Caki2 (cell line): ENCODE measurements at regions not wholly inside any gene's neighbourhood (a gene's known extent, or its start where the extent isn't known, plus 50 kb on each side); places are given as distances from the start of the nearest gene placed in this dataset.
A peak's percentile ranks its signal among the peaks of the same experiment; 100 is the strongest.

Source experiments
- DNase-seq: peaks from one replicate; pipeline ENCODE4 v3.0.0-alpha.2; 2015; ENCODE audit warnings: low read depth
- in situ Hi-C: cut with HindIII; loops from 2 replicates; pipeline ENCODE4 v1.10.0; 2016; ENCODE audit warnings: low sequenced_read_pairs, low pct_unique_long_range_greater_than_20kb, mixed read lengths

GRCh38 chr15:62933386-62933785, 109.2 kb upstream of the TPM1 start:
- no peak for DNase-seq
- in situ Hi-C loops = no loop called here

- in situ Hi-C loops = no loop called here
- no peak for DNase-seq
Observed at GRCh38 chr15:62934236-62934971, 108.1 kb upstream of the TPM1 start.

- no peak for DNase-seq
- in situ Hi-C loops = no loop called here
Observed at GRCh38 chr15:62935300-62936081, 107.1 kb upstream of the TPM1 start.

GRCh38 chr15:62938825-62939224, 103.7 kb upstream of the TPM1 start:
- DNase-seq = no peak
- in situ Hi-C loops = no loop called here

GRCh38 chr15:62940093-62940754, 102.3 kb upstream of the TPM1 start:
- no peak for DNase-seq
- in situ Hi-C loops = no loop called here

- in situ Hi-C loops = no loop called here
- peak; percentile 66 for DNase-seq
Observed at GRCh38 chr15:62940755-62941361, 101.7 kb upstream of the TPM1 start.

- in situ Hi-C loops = no loop called here
- no peak for DNase-seq
Observed at GRCh38 chr15:62941699-62942098, 100.8 kb upstream of the TPM1 start.

GRCh38 chr15:62942428-62942827, 100.1 kb upstream of the TPM1 start:
- DNase-seq = no peak
- in situ Hi-C loops = no loop called here

- in situ Hi-C loops = no loop called here
- no peak for DNase-seq
Observed at GRCh38 chr15:62945063-62945462, 97.5 kb upstream of the TPM1 start.

- DNase-seq = no peak
- in situ Hi-C loops = no loop called here
Observed at GRCh38 chr15:62945760-62946159, 96.8 kb upstream of the TPM1 start.

GRCh38 chr15:62946940-62947339, 95.6 kb upstream of the TPM1 start:
- DNase-seq = no peak
- in situ Hi-C loops = no loop called here

GRCh38 chr15:62950462-62950931, 92.0 kb upstream of the TPM1 start:
- no peak for DNase-seq
- in situ Hi-C loops = no loop called here

- in situ Hi-C loops = no loop called here
- DNase-seq = no peak
Observed at GRCh38 chr15:62951481-62951880, 91.1 kb upstream of the TPM1 start.

GRCh38 chr15:62953021-62953420, 89.5 kb upstream of the TPM1 start:
- in situ Hi-C loops = no loop called here
- no peak for DNase-seq

- DNase-seq = no peak
- in situ Hi-C loops = no loop called here
Observed at GRCh38 chr15:62953496-62954045, 89.0 kb upstream of the TPM1 start.

GRCh38 chr15:62957130-62957529, 85.4 kb upstream of the TPM1 start:
- in situ Hi-C loops = no loop called here
- peak; percentile 33 for DNase-seq

GRCh38 chr15:62958528-62959363, 83.8 kb upstream of the TPM1 start:
- DNase-seq = no peak
- in situ Hi-C loops = no loop called here

- DNase-seq = no peak
- in situ Hi-C loops = no loop called here
Observed at GRCh38 chr15:62961134-62961533, 81.4 kb upstream of the TPM1 start.
